SK-N-SH treated with all-trans-retinoic acid at 6 μM for 48 hours (cell line): ENCODE measurements at regions not wholly inside any gene's neighbourhood (a gene's known extent, or its start where the extent isn't known, plus 50 kb on each side); places are given as distances from the start of the nearest gene placed in this dataset.

Experiments used
- ATAC-seq: fragments of 200-7000 bp; cut with Tn5 transposase; 3 replicates; pipeline ENCODE4 v1.9.1; 2020; ENCODE audit warnings: mild to moderate bottlenecking, moderate library complexity
- ARNTL ChIP-seq: fragments of 450-650 bp; formaldehyde crosslinking; IDR thresholded peaks from 2 replicates; pipeline ENCODE4 v1.5.0; 2020; ENCODE audit warnings: low read depth, mild to moderate bottlenecking, moderate library complexity, borderline replicate concordance
- BACH2 ChIP-seq: fragments of 250-450 bp; sonication (Bioruptor Pico); IDR thresholded peaks from 2 replicates; pipeline ENCODE4 v1.9.0; 2021; ENCODE audit warnings: mild to moderate bottlenecking, borderline replicate concordance
- CREB5 ChIP-seq: fragments of 250-450 bp; sonication (Bioruptor Pico); IDR thresholded peaks from 2 replicates; pipeline ENCODE4 v1.5.1; 2020; ENCODE audit warnings: low read depth, mild to moderate bottlenecking, moderate library complexity
- CSDC2 ChIP-seq: fragments of 250-450 bp; sonication (Bioruptor Pico); IDR thresholded peaks from 2 replicates; pipeline ENCODE4 v1.5.0; 2020; ENCODE audit warnings: mild to moderate bottlenecking, moderate library complexity
- CSRNP3 ChIP-seq: fragments of 250-450 bp; sonication (Bioruptor Pico); IDR thresholded peaks from 2 replicates; pipeline ENCODE4 v1.5.1; 2021; ENCODE audit warnings: mild to moderate bottlenecking, moderate library complexity
- ESRRG ChIP-seq: fragments of 250-450 bp; sonication (Bioruptor Pico); IDR thresholded peaks from 2 replicates; pipeline ENCODE4 v1.6.1; 2021; ENCODE audit warnings: mild to moderate bottlenecking
- GLIS3 ChIP-seq: fragments of 250-450 bp; sonication (Bioruptor Pico); IDR thresholded peaks from 2 replicates; pipeline ENCODE4 v1.5.0; 2020; ENCODE audit warnings: mild to moderate bottlenecking, moderate library complexity
- ISL1 ChIP-seq: fragments of 250-450 bp; sonication (Bioruptor Pico); IDR thresholded peaks from 2 replicates; pipeline ENCODE4 v2.1.2; 2022; ENCODE audit warnings: mild to moderate bottlenecking, moderate library complexity
- OSR1 ChIP-seq: fragments of 250-450 bp; sonication (Bioruptor Pico); IDR thresholded peaks from 2 replicates; pipeline ENCODE4 v1.8.0; 2022; ENCODE audit warnings: moderate library complexity, mild to moderate bottlenecking, inconsistent platforms
- PATZ1 ChIP-seq: fragments of 250-450 bp; sonication (Bioruptor Pico); IDR thresholded peaks from 2 replicates; pipeline ENCODE4 v1.8.0; 2020; ENCODE audit warnings: mild to moderate bottlenecking, moderate library complexity, borderline replicate concordance
- POU6F1 ChIP-seq: fragments of 250-450 bp; sonication (Bioruptor Pico); IDR thresholded peaks from 2 replicates; pipeline ENCODE4 v1.8.0; 2021; ENCODE audit warnings: low read depth, mild to moderate bottlenecking, moderate library complexity, borderline replicate concordance
- PPARA ChIP-seq: fragments of 250-450 bp; sonication (Bioruptor Pico); IDR thresholded peaks from 2 replicates; pipeline ENCODE4 v1.5.0; 2020; ENCODE audit warnings: mild to moderate bottlenecking, borderline replicate concordance
- RARB ChIP-seq: fragments of 250-450 bp; sonication (Bioruptor Pico); IDR thresholded peaks from 2 replicates; pipeline ENCODE4 v1.8.0; 2021; ENCODE audit warnings: mild to moderate bottlenecking, moderate library complexity
- SNAI2 ChIP-seq: fragments of 250-450 bp; sonication (Bioruptor Pico); IDR thresholded peaks from 2 replicates; pipeline ENCODE4 v1.5.0; 2020; ENCODE audit warnings: mild to moderate bottlenecking, moderate library complexity
- TCF4 ChIP-seq: fragments of 250-450 bp; sonication (Bioruptor Pico); IDR thresholded peaks from 2 replicates; pipeline ENCODE4 v1.8.0; 2021; ENCODE audit warnings: mild to moderate bottlenecking, moderate library complexity, borderline replicate concordance
- TOX ChIP-seq: fragments of 250-450 bp; sonication (Bioruptor Pico); IDR thresholded peaks from 2 replicates; pipeline ENCODE4 v1.8.0; 2021; ENCODE audit warnings: mild to moderate bottlenecking, moderate library complexity, borderline replicate concordance
- TSHZ2 ChIP-seq: fragments of 250-450 bp; sonication (Bioruptor Pico); IDR thresholded peaks from 2 replicates; pipeline ENCODE4 v1.5.0; 2020; ENCODE audit warnings: mild to moderate bottlenecking, moderate library complexity
- ZC3H10 ChIP-seq: fragments of 250-450 bp; sonication (Bioruptor Pico); IDR thresholded peaks from 2 replicates; pipeline ENCODE4 v1.5.1; 2021; ENCODE audit warnings: mild to moderate bottlenecking, moderate library complexity
- ZFP3 ChIP-seq: fragments of 250-450 bp; sonication (Bioruptor Pico); IDR thresholded peaks from 2 replicates; pipeline ENCODE4 v1.5.0; 2020; ENCODE audit warnings: mild to moderate bottlenecking, moderate library complexity
- ZFP30 ChIP-seq: fragments of 450-650 bp; formaldehyde crosslinking; IDR thresholded peaks from 2 replicates; pipeline ENCODE4 v1.5.0; 2022; ENCODE audit warnings: mild to moderate bottlenecking, moderate library complexity
- ZNF565 ChIP-seq: fragments of 450-650 bp; formaldehyde crosslinking; conservative IDR thresholded peaks from 2 replicates; pipeline ENCODE4 v1.5.0; 2020; ENCODE audit warnings: low read depth, mild to moderate bottlenecking, moderate library complexity
- ZNF70 ChIP-seq: fragments of 450-650 bp; formaldehyde crosslinking; IDR thresholded peaks from 2 replicates; pipeline ENCODE4 v1.5.0; 2020; ENCODE audit warnings: mild to moderate bottlenecking, moderate library complexity
- ZNF8 ChIP-seq: fragments of 450-650 bp; formaldehyde crosslinking; IDR thresholded peaks from 2 replicates; pipeline ENCODE4 v1.5.0; 2020; ENCODE audit warnings: mild to moderate bottlenecking, moderate library complexity

- no peak for ATAC-seq
- no peak for TF ChIP-seq CREB5
- TF ChIP-seq GLIS3 (CRISPR knock-in tag) = no peak
- TF ChIP-seq ZFP3 (CRISPR knock-in tag) = no peak
- TF ChIP-seq SNAI2 = no peak
- no peak for TF ChIP-seq ISL1 (CRISPR knock-in tag)
- TF ChIP-seq ZC3H10 (CRISPR knock-in tag) = no peak
- TF ChIP-seq BACH2 (CRISPR knock-in tag) = no peak
- TF ChIP-seq TOX (CRISPR knock-in tag) = no peak
- TF ChIP-seq ZNF565 (CRISPR knock-in tag) = no peak
- no peak for TF ChIP-seq ZNF8 (CRISPR knock-in tag)
- no peak for TF ChIP-seq POU6F1
- no peak for TF ChIP-seq TCF4
- no peak for TF ChIP-seq ESRRG
- no peak for TF ChIP-seq ZFP30 (CRISPR knock-in tag)
- TF ChIP-seq ZNF70 = no peak
- no peak for TF ChIP-seq OSR1 (CRISPR knock-in tag)
- no peak for TF ChIP-seq RARB (CRISPR knock-in tag)
- no peak for TF ChIP-seq TSHZ2 (CRISPR knock-in tag)
Observed at GRCh38 chr11:93940395-93940794, 80.8 kb upstream of the HEPHL1 start.

GRCh38 chr11:93942176-93942575 lies 79.0 kb upstream of the HEPHL1 start:
- no peak for TF ChIP-seq ARNTL (CRISPR knock-in tag)
- no peak for TF ChIP-seq CSRNP3 (CRISPR knock-in tag)
- no peak for TF ChIP-seq TOX (CRISPR knock-in tag)
- TF ChIP-seq ESRRG = no peak
- ATAC-seq = no peak

GRCh38 chr11:93945596-93945995 lies 75.6 kb upstream of the HEPHL1 start:
- no peak for ATAC-seq
- no peak for TF ChIP-seq ZFP3 (CRISPR knock-in tag)
- no peak for TF ChIP-seq ZC3H10 (CRISPR knock-in tag)
- TF ChIP-seq PPARA = no peak
- no peak for TF ChIP-seq CREB5
- no peak for TF ChIP-seq TOX (CRISPR knock-in tag)
- TF ChIP-seq ZNF70 = no peak
- no peak for TF ChIP-seq PATZ1 (CRISPR knock-in tag)
- no peak for TF ChIP-seq ZNF8 (CRISPR knock-in tag)
- TF ChIP-seq GLIS3 (CRISPR knock-in tag) = no peak
- no peak for TF ChIP-seq ESRRG
- TF ChIP-seq CSDC2 (CRISPR knock-in tag) = no peak
- no peak for TF ChIP-seq POU6F1
- no peak for TF ChIP-seq SNAI2
- no peak for TF ChIP-seq ZFP30 (CRISPR knock-in tag)
